GM11168 (cell line): ENCODE measurements at regions not wholly inside any gene's neighbourhood (a gene's known extent, or its start where the extent isn't known, plus 50 kb on each side); places are given as distances from the start of the nearest gene placed in this dataset.

Experiments
- in situ Hi-C: fragments of 300-500 bp; cut with MboI; formaldehyde crosslinking; loops from one replicate; pipeline ENCODE4 v1.12.0; 2022; ENCODE audit warnings: low sequenced_read_pairs; ENCODE audit not compliant: unreplicated experiment

- in situ Hi-C loops: no loop called here
Observed at GRCh38 chr2:42872721-42873120, 80.3 kb upstream of the HAAO start.

DNA sequence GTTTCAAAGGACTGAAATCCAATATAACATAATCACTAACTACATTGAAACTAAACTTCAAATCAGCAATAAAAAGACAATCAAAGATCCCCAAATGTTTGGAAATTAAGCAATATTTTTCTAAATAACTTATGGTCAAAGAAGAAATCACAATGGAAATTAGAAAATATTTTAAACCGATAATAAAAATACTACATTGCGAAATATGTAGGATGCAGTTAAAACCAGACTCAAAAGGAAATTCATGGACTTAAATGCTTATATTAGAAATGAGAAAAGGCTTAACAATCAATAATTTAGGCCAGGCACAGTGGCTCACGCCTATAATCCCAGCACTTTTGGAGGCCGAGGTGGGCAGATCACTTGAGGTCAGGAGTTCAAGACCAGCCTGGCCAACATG lies 79.0 kb upstream of the HAAO start:
- in situ Hi-C loops: no loop called here

- in situ Hi-C loops: no loop called here
Observed at GRCh38 chr2:42868874-42869273, 76.5 kb upstream of the HAAO start.

GRCh38 chr2:42868096-42868495 lies 75.7 kb upstream of the HAAO start:
- in situ Hi-C loops: no loop called here

DNA sequence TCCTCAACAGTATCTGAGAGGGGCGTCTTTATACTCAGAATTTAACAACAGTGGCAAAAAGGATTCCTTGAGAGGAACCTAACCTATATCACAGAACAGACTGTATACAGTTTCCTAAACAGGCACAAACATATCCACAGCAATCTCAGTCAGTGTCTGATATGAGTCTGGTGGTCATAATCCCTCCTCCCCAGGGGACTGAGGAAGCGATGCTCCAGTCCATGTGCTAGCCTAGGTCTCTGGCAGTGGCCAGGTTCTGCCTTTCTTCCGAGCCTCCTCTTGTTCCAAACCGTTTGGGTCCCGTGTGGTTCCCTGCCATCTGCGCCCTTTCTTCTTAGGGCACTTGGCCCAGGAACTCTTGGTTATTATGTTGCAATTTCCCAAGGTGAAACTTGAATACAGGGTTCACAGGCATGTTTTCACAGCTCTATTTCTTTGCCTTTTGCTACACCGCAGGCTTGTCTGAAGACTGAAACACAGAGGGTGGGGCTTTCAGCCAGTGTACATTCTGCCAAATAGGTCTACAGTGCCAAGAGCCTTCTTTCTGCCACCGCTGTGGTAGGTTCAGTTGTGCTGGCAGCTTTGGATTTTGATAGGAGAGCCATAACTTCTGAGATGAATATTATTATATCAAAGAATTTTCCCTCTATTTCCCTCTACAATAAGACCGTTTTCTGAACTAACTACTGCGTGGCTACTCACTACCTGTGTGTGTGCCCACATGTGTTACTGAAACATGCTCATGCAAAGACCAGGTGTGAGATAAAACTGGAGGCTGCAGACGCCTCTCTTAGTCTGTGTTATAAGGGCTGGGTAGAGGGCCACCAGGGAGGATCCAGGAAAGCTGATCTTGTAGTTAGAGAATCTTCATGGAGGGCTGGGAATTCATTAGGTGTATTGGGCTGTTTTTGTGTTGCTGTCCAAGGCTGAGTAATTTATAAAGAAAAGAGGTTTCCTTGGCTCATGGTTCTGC lies 75.0 kb upstream of the HAAO start:
- in situ Hi-C loops: no loop called here

GRCh38 chr2:42865884-42866881 lies 73.8 kb upstream of the HAAO start:
- in situ Hi-C loops: no loop called here

- in situ Hi-C loops: no loop called here
Observed at GRCh38 chr2:42864641-42865280, 72.4 kb upstream of the HAAO start.

GRCh38 chr2:42864222-42864621 lies 71.8 kb upstream of the HAAO start:
- in situ Hi-C loops: no loop called here

GRCh38 chr2:42863751-42864150 lies 71.4 kb upstream of the HAAO start:
- in situ Hi-C loops: no loop called here

- in situ Hi-C loops: no loop called here
Observed at GRCh38 chr2:42863320-42863719, 70.9 kb upstream of the HAAO start.

DNA sequence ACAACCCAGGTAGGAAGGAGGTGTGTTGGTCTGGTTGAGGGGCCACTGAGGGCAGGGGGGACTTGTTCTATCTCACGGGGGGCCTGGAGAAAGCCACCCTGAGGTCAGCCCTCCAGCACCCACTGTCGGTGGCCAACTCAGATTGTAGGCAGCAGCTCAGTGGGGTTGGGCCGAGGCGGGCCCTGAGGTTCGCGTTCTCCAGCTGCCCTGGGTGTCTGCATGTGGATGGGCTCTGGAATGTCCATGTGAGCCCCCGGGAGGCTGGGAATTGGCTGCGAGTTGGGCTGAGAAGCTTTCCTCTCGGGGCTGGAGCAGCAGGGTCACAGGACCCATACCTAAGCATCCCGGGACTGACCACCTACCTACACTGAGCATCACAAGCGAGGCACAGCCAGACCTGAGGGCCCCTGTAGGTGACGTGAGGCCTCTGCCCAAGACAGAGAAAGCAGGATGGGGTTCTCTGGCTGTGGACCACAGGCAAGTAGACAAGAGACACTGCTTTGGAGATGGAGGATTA lies 70.3 kb upstream of the HAAO start:
- in situ Hi-C loops: no loop called here

DNA sequence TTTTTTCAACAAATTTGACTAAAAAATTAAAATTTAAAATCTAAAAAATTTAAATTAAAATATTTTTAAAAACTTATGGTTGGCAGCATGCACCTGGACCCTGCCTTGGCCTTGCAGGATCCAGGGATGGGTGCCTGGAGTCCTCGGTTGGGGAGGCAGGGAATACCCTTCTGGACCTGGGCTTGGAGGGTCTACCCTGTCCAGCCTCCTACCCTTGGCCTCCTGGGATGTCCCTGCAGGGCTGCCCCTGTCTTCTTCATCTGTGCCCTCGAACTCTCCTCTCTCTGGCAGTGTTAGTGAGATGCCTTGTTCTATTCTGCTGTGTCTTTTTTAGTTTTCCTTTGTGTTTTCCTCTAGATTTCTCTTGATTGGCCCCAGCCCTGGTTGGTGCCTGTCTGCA lies 68.9 kb upstream of the HAAO start:
- in situ Hi-C loops: no loop called here

DNA sequence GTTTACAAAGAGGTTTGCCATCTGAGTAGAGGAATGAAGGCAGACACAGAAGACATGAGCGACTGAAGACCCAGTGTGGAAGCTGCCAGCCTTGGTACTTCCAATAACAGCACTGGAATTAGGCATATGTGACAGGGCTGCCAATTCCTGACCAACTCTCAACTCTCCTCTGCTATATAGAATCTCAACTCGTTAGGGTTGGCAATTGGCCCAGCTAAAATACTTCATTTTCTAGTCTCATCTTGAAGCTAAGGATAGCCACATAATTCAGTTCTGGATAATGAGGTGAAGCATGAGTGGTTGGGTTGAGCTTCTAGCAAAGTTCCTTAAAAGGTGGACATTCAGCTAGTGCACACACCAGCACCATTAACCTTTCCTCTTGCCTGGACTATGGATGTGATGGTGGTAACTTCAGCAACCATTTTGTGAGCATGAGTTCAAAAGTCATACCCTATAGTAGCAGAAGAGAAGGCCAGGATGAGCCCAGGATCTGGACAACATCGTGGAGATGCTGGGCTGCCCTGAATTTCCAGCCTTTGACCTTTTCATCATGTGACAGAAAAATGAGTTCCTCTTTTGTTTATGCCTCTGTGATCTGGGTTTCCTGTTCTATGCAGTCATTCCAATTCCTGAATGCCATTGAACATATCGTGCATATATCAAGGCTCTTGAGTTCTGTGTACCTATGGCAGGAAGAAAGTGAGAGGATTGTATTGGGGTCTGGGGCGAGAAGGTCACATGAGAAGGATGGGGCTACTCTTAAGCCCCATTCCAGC lies 68.1 kb upstream of the HAAO start:
- in situ Hi-C loops: no loop called here

- in situ Hi-C loops: no loop called here
Observed at GRCh38 chr2:42859791-42860190, 67.4 kb upstream of the HAAO start.

- in situ Hi-C loops: no loop called here
Observed at GRCh38 chr2:42859006-42859552, 66.7 kb upstream of the HAAO start.

GRCh38 chr2:42858140-42859005 lies 66.0 kb upstream of the HAAO start:
- in situ Hi-C loops: no loop called here

DNA sequence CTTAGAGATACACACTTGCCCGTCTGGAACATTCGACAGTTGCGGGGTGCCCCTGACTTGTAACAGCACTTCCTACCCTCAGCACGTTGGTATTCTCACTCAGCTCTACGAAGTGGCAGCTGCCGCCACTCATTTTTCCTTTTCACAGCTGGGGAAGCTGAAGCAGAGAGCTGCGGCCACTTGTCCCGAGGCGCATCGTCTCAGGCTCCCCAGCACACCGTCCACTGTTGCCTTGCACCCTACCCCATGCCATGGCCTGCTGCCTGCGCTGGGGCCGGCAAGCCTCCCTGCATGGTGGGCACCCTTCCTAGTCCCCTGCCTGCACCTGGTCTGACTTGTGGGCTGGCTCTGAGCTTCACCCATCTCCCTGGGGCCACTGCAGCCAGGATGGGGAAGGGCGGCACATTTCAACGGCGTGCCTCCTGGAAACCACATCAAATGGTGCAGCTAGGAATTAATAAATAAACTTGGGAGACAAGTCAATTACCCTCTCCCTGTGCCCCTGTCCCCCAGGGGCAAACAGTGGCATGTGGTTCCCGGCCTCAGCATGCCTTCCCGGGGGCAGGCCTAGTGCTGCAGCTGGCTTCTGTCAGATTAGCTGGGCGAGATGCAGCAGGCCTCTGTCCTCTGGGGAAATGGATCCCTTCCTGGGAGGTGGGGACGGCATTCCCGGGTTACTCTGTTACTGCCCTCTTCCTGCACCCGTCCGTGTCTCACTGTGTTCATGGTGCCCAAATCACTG lies 64.7 kb upstream of the HAAO start:
- in situ Hi-C loops: no loop called here
